IPS-20b (cell line): ENCODE measurements at regions not wholly inside any gene's neighbourhood (a gene's known extent, or its start where the extent isn't known, plus 50 kb on each side); places are given as distances from the start of the nearest gene placed in this dataset.

Source experiments
- H3K27ac ChIP-seq: one replicate; pipeline ENCODE4 v1.5.1; 2013; ENCODE audit warnings: low read length
- H3K27me3 ChIP-seq: 2 replicates; pipeline ENCODE4 v1.6.1; 2013; ENCODE audit warnings: mild to moderate bottlenecking, low read length, inconsistent platforms; ENCODE audit not compliant: insufficient read depth
- H3K36me3 ChIP-seq: 2 replicates; pipeline ENCODE4 v1.6.1; 2013; ENCODE audit warnings: low read depth, mild to moderate bottlenecking, inconsistent platforms, low read length, moderate library complexity; ENCODE audit not compliant: insufficient read depth
- H3K4me1 ChIP-seq: 2 replicates; pipeline ENCODE4 v1.6.1; 2013; ENCODE audit warnings: mild to moderate bottlenecking, control low read depth, inconsistent platforms, low read length, moderate library complexity; ENCODE audit not compliant: insufficient read depth
- H3K4me3 ChIP-seq: 2 replicates; pipeline ENCODE4 v1.5.1; 2013; ENCODE audit warnings: mild to moderate bottlenecking, low read length, inconsistent platforms
- H3K9ac ChIP-seq: 2 replicates; pipeline ENCODE4 v1.6.1; 2013; ENCODE audit warnings: low read depth, mild to moderate bottlenecking, inconsistent platforms, low read length, moderate library complexity
- H3K9me3 ChIP-seq: 2 replicates; pipeline ENCODE4 v1.6.1; 2013; ENCODE audit warnings: mild to moderate bottlenecking, low read depth, low read length, inconsistent platforms; ENCODE audit not compliant: insufficient read depth

DNA sequence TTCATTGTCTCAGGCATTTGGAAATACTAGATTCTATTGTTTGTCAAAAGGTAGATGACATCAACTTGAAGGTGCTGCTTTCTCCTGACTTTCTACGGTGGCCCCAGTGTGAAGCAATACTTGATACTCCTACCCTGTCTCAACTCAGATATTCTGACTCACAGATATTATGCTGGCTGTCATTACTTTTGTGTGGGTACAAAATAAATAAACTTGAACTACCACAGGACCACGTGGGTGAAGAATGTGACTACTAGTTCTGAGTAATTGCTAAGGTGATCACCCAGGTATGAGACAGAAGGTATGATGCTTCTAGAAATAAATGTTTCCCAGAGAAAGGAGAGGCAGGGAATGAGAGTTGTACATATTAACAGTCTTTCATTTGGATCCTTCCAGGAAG is 275.3 kb upstream of the SPOCK3 start:
- no peaks in the 10 kb centered on the region; the same call in 1 of the 2 replicates for H3K9me3 ChIP-seq
- no peaks in the 10 kb centered on the region for H3K27me3 ChIP-seq
- no peak overlapping the region for H3K27ac ChIP-seq
- H3K4me3 ChIP-seq, result no peak overlapping the region
- H3K4me1 ChIP-seq, result no peaks in the 10 kb centered on the region
- no peak overlapping the region for H3K9ac ChIP-seq
- H3K36me3 ChIP-seq, result no peaks in the 10 kb centered on the region

GRCh38 chr4:167524091-167524490 is 289.8 kb upstream of the SPOCK3 start:
- Histone ChIP-seq H3K9me3 (no peaks in the 10 kb centered on the region), H3K36me3 (no peaks in the 10 kb centered on the region), H3K27me3 (no peaks in the 10 kb centered on the region), H3K9ac (no peak overlapping the region), H3K27ac (no peak overlapping the region), H3K4me3 (no peak overlapping the region), H3K4me1 (no peaks in the 10 kb centered on the region)

DNA sequence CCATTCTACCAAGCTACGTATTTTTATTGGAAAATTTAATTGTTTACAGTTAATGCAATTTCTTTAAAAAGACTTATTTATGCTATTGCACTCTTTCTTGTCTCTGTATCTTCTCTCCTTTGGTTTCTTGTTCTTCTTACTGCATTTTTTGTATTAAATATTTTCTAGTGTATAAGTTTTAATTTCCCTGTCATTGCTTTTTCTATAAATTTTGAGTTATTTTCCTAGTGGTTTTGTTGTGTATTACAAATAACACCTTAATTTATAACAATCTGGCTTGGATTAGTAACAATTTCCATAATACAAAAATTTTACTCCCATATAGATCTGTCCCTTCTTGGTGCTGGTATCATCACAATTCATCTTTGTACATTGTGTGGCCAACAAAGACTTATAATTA is 303.5 kb upstream of the SPOCK3 start:
- no peaks in the 10 kb centered on the region for H3K36me3 ChIP-seq
- H3K4me1 ChIP-seq, result no peaks in the 10 kb centered on the region
- no peak overlapping the region for H3K27ac ChIP-seq
- H3K9ac ChIP-seq, result no peak overlapping the region
- H3K9me3 ChIP-seq, result no peaks in the 10 kb centered on the region
- H3K4me3 ChIP-seq, result no peak overlapping the region
- H3K27me3 ChIP-seq, result no peaks in the 10 kb centered on the region

DNA sequence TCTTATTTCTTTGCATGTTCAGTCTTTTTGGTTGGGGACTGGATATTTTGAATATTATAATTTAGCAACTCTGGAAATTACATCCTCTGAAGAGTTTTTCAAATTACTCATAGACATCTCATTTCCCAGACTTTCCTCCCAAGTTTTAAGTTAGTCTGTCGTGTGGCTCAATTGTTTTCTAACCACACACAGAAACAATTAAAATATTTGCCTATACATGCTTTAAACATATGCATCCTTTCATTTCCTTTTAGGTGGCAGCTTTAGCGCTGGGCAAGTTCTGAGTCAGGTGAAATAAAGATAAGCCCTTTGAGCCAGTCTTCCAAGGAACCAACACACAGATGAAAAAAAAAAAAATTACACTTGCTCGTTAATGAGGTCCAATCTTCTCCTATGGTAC is 307.0 kb upstream of the SPOCK3 start:
- Histone ChIP-seq H3K9ac (no peak overlapping the region), H3K27me3 (no peaks in the 10 kb centered on the region), H3K27ac (no peak overlapping the region), H3K4me3 (no peak overlapping the region), H3K4me1 (no peaks in the 10 kb centered on the region), H3K9me3 (no peaks in the 10 kb centered on the region), H3K36me3 (no peaks in the 10 kb centered on the region)

GRCh38 chr4:167544391-167544790 is 310.1 kb upstream of the SPOCK3 start:
- no peak overlapping the region for H3K9ac ChIP-seq
- no peaks in the 10 kb centered on the region for H3K27me3 ChIP-seq
- H3K4me1 ChIP-seq, result no peaks in the 10 kb centered on the region
- no peak overlapping the region for H3K27ac ChIP-seq
- no peaks in the 10 kb centered on the region for H3K36me3 ChIP-seq
- no peak overlapping the region for H3K4me3 ChIP-seq
- no peaks in the 10 kb centered on the region for H3K9me3 ChIP-seq

- Histone ChIP-seq H3K27me3 (no peaks in the 10 kb centered on the region), H3K4me3 (no peak overlapping the region), H3K9ac (no peak overlapping the region), H3K36me3 (no peaks in the 10 kb centered on the region), H3K9me3 (no peaks in the 10 kb centered on the region), H3K27ac (no peak overlapping the region), H3K4me1 (no peaks in the 10 kb centered on the region)
Observed at GRCh38 chr4:167550021-167550420, 315.7 kb upstream of the SPOCK3 start.

DNA sequence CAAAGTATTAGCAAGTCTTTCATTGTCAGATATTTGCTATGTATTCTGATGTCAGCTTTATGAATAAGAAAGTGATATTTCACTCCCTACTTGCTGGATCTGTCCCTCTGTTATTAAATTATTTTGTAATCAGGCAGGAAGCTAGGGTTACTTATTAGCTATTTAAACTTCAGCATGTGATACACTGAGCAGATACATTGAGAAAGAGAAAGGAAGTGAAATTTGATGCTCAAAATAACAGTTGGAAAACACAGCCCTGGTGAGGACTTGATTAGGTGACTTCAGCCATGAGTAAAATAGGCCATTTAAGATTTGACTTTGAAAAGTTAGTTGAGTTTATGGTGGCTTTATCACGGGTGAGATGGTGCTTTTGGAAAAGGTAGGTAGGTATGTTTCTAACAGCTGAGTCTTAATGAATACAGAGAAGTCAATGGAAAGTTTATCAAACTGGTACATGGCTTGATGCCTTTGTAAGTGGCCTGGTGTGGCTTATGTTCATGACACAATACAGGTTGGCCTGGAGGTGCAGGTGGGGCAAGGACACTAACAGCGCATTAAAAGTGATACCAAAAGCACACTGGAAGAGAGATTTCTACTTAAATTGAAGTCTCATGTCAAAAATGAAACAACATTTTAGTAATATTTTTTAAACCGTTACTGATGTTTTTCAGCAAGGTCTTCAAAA is 321.2 kb upstream of the SPOCK3 start:
- Histone ChIP-seq H3K4me1 (no peaks in the 10 kb centered on the region), H3K27me3 (no peaks in the 10 kb centered on the region), H3K27ac (no peak overlapping the region), H3K36me3 (no peaks in the 10 kb centered on the region), H3K9me3 (peaks cover 2% of the 10 kb centered on the region; the same call in 1 of the 2 replicates), H3K4me3 (no peak overlapping the region), H3K9ac (no peak overlapping the region)

DNA sequence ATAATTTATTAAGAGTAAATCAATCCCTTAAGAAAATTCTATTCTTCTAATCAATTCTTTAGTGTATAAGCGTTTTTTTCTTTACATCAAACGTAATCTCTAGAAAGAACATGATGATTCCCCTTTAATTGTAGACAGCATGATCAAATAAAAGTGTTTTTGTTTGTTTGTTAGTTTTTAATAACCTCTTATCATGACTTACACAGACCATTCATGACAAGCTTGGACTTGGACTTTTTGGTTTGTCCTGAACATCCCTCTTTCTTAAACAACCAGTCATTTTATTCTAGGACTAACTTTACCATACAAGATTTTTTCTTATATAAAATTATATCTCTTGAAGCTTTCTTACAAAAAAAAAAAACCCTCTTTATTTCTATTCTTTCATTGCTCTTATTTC is 344.6 kb upstream of the SPOCK3 start:
- no peak overlapping the region for H3K9ac ChIP-seq
- peaks cover 76% of the 10 kb centered on the region for H3K9me3 ChIP-seq
- no peaks in the 10 kb centered on the region for H3K27me3 ChIP-seq
- no peak overlapping the region for H3K27ac ChIP-seq
- H3K4me1 ChIP-seq, result no peaks in the 10 kb centered on the region
- H3K4me3 ChIP-seq, result no peak overlapping the region
- H3K36me3 ChIP-seq, result no peaks in the 10 kb centered on the region

DNA sequence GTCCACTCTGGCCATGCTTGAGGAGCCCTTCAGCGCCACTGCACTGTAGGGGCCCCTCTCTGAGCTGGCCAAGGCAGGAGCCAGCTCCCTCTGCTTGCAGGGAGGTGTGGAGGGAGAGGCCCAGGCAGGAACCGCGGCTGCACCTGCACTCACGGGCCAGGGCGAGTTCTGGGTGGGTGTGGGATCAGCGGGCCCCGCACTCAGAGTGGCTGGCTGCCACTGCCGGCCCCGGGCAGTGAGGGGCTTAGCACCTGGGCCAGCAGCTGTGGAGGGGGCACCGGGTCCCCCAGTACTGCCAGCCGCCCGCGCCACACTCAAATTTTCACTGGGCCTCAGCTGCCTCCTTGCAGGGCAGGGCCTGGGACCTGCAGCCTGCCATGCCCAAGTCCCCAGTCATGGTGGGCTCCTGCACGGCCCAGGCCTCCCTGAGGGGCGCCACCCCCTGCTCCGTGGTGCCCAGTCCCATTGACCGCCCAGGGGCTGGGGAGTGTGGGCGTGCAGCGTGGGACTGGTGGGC is 347.2 kb upstream of the SPOCK3 start:
- peaks cover 66% of the 10 kb centered on the region for H3K9me3 ChIP-seq
- no peak overlapping the region for H3K9ac ChIP-seq
- H3K27me3 ChIP-seq, result no peaks in the 10 kb centered on the region

GRCh38 chr4:167587361-167587760 is 353.1 kb upstream of the SPOCK3 start:
- no peak overlapping the region for H3K9ac ChIP-seq
- no peaks in the 10 kb centered on the region for H3K36me3 ChIP-seq
- H3K4me1 ChIP-seq, result no peaks in the 10 kb centered on the region
- no peak overlapping the region for H3K27ac ChIP-seq
- H3K9me3 ChIP-seq, result peaks cover 20% of the 10 kb centered on the region; the same call in 1 of the 2 replicates
- no peaks in the 10 kb centered on the region for H3K27me3 ChIP-seq
- H3K4me3 ChIP-seq, result no peak overlapping the region

More for the DNA sequence above, 347.2 kb upstream of the SPOCK3 start:
- H3K4me3 ChIP-seq, result no peak overlapping the region
- no peaks in the 10 kb centered on the region for H3K36me3 ChIP-seq
- no peak overlapping the region for H3K27ac ChIP-seq
- H3K4me1 ChIP-seq, result no peaks in the 10 kb centered on the region

DNA sequence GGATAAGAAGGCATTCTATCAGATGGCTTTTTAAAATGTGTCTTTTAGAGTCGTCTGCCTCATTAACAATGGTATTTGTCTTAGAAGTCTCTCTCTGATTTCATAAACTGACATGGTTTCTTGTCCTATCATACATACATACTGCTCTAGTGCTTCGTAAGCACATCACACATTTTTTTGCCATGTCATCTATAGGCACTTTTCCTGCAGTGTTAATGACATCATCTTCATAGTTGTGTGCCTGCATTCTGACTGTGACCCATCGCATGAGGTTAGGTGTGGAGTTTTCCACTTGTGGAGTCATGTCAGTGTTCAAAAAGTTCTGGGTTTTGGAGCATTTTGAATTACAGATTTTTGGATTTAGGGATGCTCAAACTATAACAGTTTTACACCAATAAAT is 361.6 kb upstream of the SPOCK3 start:
- Histone ChIP-seq H3K9me3 (no peaks in the 10 kb centered on the region), H3K27ac (no peak overlapping the region)

GRCh38 chr4:167602157-167602556 is 367.9 kb upstream of the SPOCK3 start:
- Histone ChIP-seq H3K27ac (no peak overlapping the region), H3K4me1 (no peaks in the 10 kb centered on the region), H3K36me3 (no peaks in the 10 kb centered on the region), H3K4me3 (no peak overlapping the region), H3K9ac (no peak overlapping the region), H3K9me3 (no peaks in the 10 kb centered on the region), H3K27me3 (no peaks in the 10 kb centered on the region)

More for the DNA sequence above, 361.6 kb upstream of the SPOCK3 start:
- no peaks in the 10 kb centered on the region for H3K36me3 ChIP-seq
- H3K9ac ChIP-seq, result no peak overlapping the region
- H3K4me3 ChIP-seq, result no peak overlapping the region
- H3K27me3 ChIP-seq, result no peaks in the 10 kb centered on the region
- H3K4me1 ChIP-seq, result no peaks in the 10 kb centered on the region
